Stimulated activated CD4-positive, alpha-beta T cell treated with anti-CD3 and anti-CD28 coated beads, TNF-alpha, amount 100 ng/mL, for 1 hour (primary cell): ENCODE measurements at regions not wholly inside any gene's neighbourhood (a gene's known extent, or its start where the extent isn't known, plus 50 kb on each side); places are given as distances from the start of the nearest gene placed in this dataset.
"Not testable (repeated sequence)": the region's sequence is repeated elsewhere in the genome, so short reads cannot be mapped to it uniquely, and the experiment has no call there.

Source experiments
- DNase-seq, 3 donors: peaks; one replicate each; pipeline ENCODE4 v3.0.0-alpha.2; 2020; ENCODE audit warnings: low read depth in 3 of 3, low spot score in 1 of 3

DNA sequence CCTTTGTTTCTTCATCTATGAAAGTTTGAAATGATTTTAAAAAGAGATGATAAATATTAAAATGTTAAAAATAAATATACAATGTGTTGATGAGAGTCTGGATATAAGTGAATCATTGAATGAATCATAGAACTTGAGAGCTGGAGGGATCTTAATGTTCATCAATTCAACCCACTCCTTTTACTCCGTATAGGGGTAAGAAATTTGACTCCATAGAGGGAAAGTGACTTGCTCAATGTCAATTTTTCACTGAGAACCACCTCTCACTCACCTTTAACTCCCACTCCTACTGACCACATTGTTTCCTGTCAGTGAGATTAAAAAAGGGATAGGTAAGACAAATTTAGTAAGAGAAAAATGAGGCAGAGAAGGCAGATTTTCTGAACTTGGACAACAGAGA lies 557.2 kb upstream of the GRIA3 start:
- no peak for DNase-seq

DNA sequence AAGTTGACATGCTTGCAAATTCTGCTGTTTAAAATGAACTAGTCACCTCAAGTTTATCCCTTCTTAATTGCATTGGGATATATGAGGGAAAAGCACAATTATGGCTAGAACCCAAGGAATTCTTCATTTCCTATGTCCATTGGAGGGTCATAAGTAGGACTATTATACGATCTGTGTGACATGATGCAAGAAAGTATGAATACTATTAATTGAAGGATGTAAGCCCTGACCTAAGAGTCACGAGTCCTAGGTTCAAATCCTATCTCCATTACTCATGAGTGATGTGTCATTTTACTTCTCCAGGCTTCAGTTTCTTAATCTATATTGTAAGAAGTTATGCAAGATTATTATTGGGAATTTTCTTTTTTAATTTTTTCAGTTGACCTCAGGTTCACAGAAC lies 542.9 kb upstream of the GRIA3 start:
- no peak for DNase-seq

DNA sequence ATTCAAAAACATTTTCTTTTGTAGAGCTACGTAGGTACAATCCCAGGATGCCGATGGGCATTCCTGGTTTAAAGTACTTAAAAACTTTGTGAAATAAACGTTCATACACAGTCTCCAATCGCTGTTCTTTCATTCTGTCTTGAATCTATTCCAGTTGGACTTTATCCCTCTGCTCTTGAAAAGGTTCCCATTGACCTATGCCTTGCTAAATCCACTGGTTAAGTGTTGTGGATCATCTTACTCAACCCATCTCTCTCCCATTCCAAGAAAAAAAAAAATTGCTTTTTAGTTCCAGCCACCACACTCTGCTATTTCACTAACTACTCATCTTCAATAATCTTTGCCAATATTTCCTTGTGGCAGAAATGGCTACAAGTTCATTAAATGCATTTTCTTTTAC lies 542.3 kb upstream of the GRIA3 start:
- no peak for DNase-seq

DNA sequence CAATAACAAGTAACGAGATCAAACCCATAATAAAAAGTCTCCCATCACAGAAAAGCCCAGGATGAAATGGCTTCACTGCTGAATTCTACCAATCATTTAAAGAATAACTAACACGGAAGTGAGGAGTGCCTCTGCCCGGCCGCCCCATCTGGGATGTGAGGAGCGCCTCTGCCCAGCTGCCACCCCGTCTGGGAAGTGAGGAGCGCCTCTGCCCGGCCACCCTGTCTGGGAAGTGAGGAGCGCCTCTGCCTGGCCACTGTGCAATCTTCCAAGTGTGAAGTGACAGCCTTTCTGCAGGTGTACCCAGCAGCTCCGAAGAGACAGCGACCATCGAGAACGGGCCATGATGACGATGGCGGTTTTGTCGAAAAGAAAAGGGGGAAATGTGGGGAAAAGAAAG lies 528.8 kb upstream of the GRIA3 start:
- DNase-seq, result not testable (repeated sequence)

DNA sequence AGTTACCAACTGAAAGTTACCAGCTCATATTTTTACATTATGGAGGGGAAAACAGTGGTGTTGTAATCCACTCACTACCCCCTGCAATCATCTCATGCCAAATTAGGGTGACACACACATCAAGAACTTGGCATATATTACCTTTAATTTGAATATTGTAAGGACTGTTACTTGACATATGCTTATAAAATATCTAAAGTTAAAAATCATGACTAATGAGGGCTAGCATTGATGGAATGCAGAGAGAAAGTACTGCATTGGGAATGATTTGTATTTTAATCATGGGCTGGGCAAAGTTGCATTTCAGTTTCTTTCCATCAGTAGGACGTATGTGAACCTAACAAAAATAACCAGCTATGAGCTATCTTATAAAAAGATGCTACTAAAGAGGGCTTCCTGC lies 517.5 kb upstream of the GRIA3 start:
- no peak for DNase-seq

DNA sequence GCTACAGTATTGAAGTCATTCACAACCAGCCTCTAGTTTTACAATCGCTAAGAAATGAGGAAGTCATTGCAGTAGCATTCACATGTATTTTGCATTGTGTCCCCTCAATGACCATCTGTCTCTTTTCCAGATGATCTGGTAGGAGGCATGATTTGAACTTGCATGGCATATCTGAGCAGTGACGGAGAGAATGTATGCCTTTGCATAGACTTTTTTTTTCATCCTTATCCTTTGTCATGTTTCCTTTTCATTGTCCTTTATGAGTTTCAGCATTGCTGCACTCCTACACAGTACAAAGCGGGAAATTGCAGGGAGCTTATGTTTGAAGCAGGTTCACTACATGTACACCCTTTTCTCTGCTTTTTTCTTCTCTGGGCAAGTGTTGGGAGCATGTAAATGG lies 516.4 kb upstream of the GRIA3 start:
- DNase-seq, result no peak

DNA sequence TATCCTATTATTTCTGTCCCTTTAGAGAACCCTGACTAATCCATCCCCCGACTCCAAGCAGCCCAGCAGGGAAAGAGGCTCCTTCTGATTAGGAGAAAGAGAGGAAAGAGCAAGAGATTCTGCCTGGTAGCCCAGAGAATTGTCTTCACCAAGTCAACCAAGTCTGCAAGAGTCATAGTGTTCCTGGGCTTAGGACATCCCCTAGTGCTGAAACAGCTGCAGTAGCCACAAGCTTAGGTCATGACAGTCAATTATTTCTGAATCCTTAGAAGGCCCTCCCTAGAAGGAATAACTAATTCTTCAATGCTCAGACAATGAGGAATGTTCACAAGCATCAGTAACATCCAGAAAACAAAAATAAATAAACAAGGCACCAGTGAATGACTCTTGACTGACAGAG lies 480.3 kb upstream of the GRIA3 start:
- DNase-seq, result no peak

DNA sequence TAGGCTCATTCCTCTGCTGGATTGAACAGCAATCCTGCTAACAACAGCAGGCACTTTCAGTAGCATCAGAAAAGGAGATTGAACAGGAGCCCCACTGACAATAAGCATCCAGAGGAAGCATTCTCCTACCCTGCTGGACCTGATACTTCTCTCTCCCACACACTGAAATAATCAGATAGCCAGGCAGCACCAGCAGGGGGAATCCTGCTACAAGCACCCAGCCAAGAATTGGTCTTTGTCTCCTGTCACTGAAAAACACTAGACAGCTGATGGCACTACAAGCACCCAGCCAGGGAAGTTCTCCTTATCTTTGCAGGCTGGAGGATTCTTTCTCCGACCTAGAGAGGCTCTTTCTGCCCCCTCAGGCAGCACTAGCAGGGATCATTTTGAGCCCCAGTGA lies 444.3 kb upstream of the GRIA3 start:
- DNase-seq, result no peak

DNA sequence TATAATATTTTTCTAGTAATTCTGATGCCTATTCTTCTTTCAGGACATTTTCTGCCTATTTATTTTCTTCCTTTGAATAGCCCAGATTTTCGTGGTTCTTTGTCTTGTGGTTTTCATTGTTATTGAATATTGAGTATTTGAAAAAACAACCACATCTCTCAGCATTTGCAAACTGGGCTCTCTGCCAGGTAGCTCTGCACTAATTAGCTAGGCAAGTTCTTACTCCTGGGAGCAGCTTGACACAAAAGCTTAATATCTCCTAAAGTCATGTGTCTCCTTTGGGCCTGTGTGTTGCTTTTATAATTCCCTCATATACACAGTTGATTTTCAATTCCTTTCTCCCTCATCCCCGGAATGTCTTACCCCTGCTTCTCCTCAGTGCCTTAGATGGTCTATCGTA lies 413.5 kb upstream of the GRIA3 start:
- no peak for DNase-seq

DNA sequence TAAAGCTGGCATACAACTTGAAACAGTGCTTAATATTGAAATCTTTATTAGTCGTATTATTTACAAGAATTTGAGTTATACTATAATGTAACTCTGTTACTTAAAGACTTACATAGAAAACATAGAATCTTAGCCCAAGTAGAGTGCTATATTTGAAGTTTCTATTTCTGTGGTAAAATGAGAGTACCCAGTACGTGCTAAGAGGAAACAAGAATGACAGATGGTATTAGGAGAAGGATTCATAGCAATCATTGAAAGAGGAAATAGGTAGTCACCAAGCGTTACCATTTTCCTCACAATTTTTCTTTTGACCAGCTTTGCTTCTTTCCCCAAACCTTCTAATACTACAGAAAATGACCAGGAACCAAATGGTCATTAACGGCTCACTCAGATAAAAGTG lies 412.1 kb upstream of the GRIA3 start:
- DNase-seq, result no peak

DNA sequence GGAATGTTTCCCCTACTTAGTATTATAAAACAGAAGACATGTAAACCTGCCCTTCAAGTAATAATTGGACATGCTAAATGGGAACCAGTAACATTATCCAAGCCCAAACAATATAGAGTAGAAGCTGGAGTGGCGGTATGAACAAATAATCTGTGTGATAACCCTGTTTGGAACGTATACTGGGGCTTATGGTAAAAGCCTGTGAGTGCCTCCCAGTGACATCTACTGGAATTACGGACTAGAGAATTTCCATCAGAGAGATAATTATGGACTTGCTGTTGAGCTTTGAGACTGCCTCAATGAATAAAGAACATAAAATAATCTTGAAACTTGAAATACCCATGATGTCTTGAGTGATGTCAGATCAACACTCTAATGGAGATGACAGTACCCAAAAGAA lies 406.3 kb upstream of the GRIA3 start:
- DNase-seq, result no peak

DNA sequence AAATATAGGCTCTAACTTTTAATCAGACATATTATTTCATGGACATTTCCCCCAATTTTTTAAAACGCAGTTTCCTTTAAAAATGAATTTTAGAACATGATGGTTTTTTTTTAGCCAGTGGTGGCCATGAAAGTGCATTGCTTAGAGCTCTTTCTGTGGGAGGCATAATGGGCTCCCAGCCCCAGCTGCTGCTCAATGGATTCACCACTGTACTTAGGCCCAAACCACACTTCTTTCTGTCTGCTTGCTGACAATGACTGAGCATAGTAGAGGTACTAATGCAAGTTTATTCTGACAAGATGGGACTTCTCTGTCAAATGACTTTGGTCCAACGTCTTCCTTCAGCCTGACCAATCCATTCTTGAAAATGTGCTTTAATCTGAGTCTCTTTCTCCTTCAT lies 400.2 kb upstream of the GRIA3 start:
- DNase-seq, result no peak

DNA sequence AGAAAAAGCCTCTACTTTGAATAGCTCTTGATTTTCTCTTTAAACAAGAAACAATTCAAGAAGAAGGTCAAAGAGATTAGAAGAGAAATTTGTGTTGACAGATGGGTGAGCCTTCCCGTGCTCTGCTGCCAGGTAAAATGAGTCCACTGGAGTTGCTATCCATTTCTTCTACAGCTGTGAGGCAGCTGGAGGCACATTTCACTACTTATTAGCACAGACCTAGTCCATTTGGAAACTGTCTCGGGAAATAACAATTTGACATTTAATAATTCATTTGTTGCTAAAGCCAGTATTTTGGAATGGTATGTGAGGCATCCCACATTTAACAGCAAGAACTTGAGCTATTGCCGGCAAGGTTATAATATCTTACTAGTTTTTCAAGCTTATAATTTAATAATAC lies 396.8 kb upstream of the GRIA3 start:
- DNase-seq, result no peak

DNA sequence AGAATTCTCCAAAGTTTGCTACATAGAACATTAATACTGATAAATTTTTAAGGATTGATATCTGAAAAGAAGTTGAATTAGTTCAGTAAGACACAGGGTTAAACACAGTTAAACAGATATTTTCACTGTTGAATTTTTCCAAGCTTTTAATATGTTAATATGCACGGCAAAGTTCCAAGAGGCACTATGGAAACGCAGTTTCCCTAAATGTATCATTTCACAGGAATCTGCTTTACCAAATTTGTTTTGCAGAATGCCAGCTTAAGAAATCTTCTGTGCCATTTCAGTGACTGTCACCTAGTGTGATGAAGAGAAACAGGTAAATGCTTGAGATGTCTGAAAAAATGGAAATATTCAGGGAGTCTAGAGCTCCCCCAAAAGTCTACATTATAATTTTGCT lies 395.9 kb upstream of the GRIA3 start:
- no peak for DNase-seq

DNA sequence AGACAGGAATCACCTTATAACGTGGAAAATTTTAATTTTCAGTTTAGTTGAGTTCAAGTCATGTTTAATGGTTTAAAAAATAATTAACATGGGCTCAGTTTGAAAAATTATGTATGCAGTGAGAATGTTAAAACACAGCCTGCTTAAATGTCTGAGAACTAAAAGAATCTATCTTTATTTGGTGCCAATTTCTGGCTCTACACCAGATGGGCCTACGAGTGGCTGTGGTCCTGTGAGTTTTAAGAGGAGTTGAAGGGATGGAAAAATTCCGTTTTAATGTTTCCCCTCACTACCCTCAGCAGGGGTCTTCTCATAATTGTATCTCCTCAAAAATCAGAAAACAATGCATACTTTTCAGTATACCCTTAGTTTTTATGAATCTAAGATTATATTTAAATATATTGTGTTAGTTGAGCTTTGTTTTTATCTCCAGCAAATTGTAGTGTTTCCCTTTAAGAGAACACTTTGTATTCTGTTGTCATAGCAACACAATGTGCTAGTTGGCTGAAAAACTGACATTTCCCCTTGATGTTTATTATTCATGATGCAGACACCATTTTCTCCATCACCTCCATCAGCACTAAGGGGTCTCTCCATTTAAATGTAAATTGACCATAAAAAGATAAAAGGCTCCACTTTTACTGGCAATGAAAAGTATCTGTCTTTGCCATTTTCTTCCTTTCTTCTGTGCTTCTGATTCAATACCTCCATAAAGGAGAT lies 393.5 kb upstream of the GRIA3 start:
- DNase-seq, result no peak

DNA sequence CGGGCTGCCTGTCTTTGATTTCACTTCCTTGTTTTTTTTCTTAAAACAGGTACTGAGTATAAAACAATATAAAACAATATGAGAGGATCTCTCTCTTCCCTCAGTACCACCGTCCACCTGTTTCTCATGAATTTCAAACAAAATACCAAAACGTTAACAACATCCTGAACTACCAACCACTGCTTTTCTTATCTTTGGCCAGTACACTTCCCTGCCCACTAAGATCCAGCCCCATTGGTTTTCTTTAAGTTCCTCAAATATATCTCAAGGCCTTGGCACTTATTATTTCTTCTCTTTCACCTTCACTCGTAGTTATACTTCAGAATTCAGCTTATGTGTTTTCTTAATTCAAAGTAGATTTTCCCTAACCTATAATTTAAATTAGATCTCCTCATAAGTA lies 370.2 kb upstream of the GRIA3 start:
- DNase-seq, result no peak

DNA sequence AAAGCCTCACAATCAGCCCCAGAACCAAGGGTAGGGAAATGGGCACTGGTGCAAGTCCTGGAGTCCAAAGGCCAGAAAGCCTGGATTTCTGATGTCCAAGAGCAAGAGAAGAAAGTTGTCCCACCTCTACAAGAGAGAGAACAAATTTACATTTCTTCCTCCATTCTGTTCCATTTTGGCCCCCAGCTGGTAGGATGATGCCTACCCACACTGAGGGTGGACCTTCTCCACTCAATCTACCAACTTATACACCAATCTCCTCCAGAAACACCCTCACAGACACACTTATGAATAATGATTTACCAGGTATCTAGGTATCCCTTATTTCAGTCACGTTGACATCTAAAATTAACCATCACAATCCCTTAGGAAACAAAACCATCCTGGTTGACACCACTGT lies 367.8 kb upstream of the GRIA3 start:
- DNase-seq, result no peak

DNA sequence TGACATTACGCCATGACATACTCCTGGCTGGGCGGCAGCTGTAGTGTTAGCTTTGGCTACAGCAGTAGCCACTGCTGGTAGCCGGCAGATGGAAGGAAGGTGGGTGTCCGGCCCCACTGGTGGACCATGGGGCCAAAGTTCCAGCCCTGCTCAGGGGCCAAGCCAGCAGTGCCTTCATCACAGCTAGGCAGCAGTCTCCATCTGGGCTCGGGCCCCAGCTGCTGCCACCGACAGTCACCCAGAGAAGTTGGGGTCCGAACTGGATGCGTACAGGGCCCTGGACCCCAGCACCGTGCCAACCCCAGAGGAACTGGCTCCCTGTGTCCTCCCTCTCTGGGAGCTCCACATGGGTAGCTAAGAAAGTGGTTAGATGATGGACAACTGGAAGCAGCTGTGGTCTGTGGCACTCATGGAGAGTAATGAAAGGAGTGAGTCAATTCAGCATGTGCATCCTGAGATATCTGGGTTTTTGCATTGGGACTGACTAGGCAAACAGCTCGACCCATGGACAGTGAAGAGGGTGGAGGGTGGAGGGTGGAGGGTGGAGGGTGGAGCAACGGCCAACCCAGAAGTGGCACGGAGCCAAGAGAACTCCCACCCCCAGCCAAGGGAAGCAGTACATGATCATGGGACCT lies 366.6 kb upstream of the GRIA3 start:
- no peak for DNase-seq

DNA sequence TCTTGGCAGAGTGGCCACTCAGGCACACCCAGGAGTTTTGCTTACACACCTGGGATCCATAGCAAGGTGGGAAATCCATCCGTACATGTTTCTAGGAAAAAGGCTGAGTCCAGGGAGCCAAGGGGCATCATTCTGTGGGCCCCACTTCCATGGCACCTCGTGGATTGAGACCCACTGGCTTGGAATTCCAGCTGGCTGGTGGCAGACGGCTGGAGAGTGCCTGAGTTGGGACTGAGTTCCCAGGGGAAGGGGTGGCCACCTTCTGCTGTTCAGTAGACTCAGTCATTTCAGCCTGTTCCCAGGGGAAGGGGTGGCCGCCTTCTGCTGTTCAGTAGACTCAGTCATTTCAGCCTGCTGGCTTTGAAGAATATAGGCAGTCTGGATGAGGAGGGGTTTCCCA lies 366.0 kb upstream of the GRIA3 start:
- no peak for DNase-seq

DNA sequence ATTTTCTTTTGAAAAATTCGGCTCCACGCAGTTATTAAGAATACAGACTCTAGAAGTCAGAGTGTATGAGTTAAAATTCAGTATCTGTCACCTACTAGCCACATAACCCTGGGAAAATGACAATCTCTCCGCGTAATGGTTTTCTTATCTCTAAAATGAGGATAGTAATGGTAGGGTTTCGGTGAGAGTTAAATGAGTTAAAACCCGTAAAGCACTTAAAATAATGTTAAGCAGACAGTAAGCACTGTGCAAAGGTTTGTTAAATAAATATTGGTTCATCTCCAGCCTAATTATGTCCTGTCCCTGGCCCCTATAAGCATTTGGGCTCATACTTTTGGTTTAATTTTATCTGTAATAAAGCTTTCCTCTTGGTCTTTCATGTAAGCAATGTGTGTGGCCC lies 350.8 kb upstream of the GRIA3 start:
- no peak for DNase-seq

DNA sequence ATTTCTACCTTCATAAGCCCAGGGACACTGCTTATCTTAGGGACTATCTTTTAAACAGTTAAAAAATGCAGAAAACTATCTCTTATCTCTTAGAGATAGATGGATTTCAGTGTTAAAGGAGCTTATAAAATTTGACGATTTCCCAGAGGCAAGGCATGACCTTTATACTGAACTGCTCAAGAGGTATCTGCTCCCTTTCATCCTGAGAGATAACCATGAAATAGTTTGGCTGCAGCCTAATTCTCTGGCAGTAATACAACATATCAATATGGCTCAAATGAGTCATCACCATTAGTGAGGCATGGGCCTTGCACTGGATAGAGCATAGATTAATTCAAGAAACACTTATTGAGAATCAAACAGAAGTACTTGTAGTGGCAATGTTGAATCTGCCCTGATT lies 348.2 kb upstream of the GRIA3 start:
- DNase-seq, result no peak

DNA sequence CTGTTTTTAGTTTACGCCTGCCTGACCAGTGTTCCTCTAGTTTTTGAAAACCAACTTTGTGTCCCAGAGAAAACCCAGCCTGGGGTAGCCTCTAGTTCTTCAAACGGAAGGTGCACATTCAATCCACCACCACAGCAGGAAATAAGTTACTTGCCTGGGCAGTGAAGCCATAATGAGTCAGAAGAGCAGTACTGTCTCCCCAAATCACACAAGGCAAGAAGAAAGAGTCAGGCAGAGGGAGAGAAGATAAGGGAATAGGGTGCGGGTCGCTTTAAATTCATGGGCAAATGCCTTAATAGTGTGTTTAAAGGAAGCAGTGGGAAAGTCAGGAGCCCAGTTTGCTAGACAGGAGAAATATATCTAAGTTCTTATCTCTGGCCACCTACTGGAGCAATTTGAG lies 333.8 kb upstream of the GRIA3 start:
- no peak for DNase-seq

DNA sequence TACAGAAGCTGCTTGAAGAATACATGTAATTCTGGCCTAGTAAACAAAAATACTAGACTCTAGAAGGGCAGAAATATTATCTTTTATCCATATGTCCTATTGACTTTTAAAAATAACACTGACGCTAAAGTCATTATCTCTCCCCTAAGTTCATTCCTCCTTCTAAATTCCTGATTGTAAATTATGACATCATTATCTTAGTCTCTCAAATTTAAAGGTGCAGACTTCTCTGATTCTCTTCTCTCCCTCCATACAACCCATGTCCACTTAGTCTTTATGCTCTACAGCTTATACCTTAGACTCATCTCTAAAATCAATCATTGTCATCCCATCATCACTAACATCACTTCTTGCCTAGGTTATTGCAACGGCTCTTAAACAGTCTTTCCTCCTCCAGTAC lies 327.9 kb upstream of the GRIA3 start:
- no peak for DNase-seq
